Endothelial cell (in vitro differentiated cells): ENCODE measurements at regions not wholly inside any gene's neighbourhood (a gene's known extent, or its start where the extent isn't known, plus 50 kb on each side); places are given as distances from the start of the nearest gene placed in this dataset.

ENCODE experiments used
- DNase-seq: peaks from one replicate; pipeline ENCODE4 v3.0.0; 2021; ENCODE audit warnings: low spot score
- H3K27ac Mint-ChIP-seq: one replicate; pipeline ENCODE4 v1.8.0; 2021; ENCODE audit warnings: mixed read lengths, inconsistent platforms; ENCODE audit not compliant: unreplicated experiment
- H3K27me3 Mint-ChIP-seq: one replicate; pipeline ENCODE4 v1.8.0; 2021; ENCODE audit warnings: mild to moderate bottlenecking, moderate library complexity, mixed read lengths, inconsistent platforms; ENCODE audit not compliant: unreplicated experiment
- H3K36me3 Mint-ChIP-seq: one replicate; pipeline ENCODE4 v1.8.0; 2021; ENCODE audit warnings: mild to moderate bottlenecking, low read depth, mixed read lengths, inconsistent platforms; ENCODE audit not compliant: unreplicated experiment
- H3K4me1 Mint-ChIP-seq: one replicate; pipeline ENCODE4 v1.8.0; 2021; ENCODE audit warnings: mild to moderate bottlenecking, mixed read lengths, inconsistent platforms; ENCODE audit not compliant: unreplicated experiment
- H3K4me3 Mint-ChIP-seq: one replicate; pipeline ENCODE4 v1.8.0; 2021; ENCODE audit warnings: mild to moderate bottlenecking, mixed read lengths, inconsistent platforms; ENCODE audit not compliant: unreplicated experiment
- H3K9me3 Mint-ChIP-seq: one replicate; pipeline ENCODE4 v1.8.0; 2021; ENCODE audit warnings: mixed read lengths, inconsistent platforms; ENCODE audit not compliant: unreplicated experiment
- TF ChIP-seq, protein P1 (sequence below): fragments of 200-600 bp; sonication (generic); IDR thresholded peaks from one replicate; pipeline ENCODE4 v1.5.0; 2021; ENCODE audit warnings: antibody characterized with exemption; ENCODE audit not compliant: unreplicated experiment

DNA sequence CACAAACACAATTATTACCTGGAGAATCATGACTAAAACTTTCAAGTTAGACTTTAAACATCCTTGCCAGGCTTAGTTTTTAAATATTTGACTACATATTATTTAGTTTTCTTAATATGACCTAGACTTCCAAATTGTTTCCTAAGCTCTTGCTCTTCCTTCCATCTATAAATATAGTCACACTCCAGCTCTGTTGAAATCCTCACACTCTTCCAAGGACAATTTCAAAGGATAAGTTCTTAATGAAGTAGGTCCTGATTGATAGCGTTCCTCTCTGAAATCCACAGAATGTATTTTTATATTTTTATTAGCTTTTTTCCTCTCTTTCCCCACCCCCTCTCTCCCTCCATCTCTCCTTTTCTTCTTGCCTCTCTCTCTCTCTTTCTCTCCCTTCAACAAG is 1074.1 kb upstream of the PCDH20 start:
- TF ChIP-seq, protein P1, sequence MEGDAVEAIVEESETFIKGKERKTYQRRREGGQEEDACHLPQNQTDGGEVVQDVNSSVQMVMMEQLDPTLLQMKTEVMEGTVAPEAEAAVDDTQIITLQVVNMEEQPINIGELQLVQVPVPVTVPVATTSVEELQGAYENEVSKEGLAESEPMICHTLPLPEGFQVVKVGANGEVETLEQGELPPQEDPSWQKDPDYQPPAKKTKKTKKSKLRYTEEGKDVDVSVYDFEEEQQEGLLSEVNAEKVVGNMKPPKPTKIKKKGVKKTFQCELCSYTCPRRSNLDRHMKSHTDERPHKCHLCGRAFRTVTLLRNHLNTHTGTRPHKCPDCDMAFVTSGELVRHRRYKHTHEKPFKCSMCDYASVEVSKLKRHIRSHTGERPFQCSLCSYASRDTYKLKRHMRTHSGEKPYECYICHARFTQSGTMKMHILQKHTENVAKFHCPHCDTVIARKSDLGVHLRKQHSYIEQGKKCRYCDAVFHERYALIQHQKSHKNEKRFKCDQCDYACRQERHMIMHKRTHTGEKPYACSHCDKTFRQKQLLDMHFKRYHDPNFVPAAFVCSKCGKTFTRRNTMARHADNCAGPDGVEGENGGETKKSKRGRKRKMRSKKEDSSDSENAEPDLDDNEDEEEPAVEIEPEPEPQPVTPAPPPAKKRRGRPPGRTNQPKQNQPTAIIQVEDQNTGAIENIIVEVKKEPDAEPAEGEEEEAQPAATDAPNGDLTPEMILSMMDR, result no peak
- no peak overlapping the region for H3K27ac Mint-ChIP-seq
- no peaks in the 10 kb centered on the region for H3K27me3 Mint-ChIP-seq
- no peaks in the 10 kb centered on the region for H3K9me3 Mint-ChIP-seq
- no peak for DNase-seq
- peaks cover 8% of the 10 kb centered on the region for H3K4me1 Mint-ChIP-seq
- H3K4me3 Mint-ChIP-seq, result no peak overlapping the region
- no peaks in the 10 kb centered on the region for H3K36me3 Mint-ChIP-seq

DNA sequence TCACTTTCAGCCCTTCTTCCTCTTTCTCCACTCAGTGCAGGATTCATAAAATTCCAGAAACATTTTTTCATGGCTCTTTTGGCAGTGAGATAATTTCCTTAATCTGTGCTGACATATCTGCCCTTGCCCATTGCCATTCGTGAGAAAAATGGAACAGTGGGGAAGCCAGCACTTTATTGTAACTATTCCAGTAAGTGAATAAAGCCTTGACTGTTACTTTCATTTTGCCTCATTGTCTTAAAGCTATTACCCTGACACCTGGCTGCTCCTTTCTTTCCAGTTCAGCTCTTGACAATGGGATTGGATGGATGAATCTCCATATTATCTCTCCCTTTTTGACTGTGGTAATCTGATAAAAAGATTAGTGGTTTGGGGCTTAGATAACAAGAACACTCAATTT is 1068.1 kb upstream of the PCDH20 start:
- no peaks in the 10 kb centered on the region for H3K36me3 Mint-ChIP-seq
- H3K27me3 Mint-ChIP-seq, result no peaks in the 10 kb centered on the region
- peaks cover 7% of the 10 kb centered on the region for H3K4me1 Mint-ChIP-seq
- no peak for DNase-seq
- no peak overlapping the region for H3K27ac Mint-ChIP-seq
- H3K4me3 Mint-ChIP-seq, result no peak overlapping the region
- no peaks in the 10 kb centered on the region for H3K9me3 Mint-ChIP-seq
- TF ChIP-seq, protein P1, result no peak

DNA sequence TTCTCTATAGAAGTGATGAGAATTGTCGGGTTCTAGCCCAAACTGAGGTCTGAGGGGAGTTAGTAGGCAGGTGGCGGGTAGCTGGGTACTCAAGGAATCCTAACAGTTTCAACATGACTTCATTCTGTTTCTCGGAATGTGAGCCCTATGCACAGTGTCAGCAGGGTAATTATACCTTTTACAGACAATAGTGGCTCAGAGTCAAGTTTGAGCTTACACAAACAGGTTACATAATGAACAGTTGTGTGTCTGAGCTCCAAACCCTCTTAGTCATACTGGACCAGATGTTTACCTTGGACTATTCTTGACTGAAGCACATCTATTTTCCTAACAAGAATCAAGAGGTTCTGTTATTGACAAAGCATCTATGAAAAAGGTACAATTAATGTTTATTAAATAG is 1066.7 kb upstream of the PCDH20 start:
- no peak overlapping the region for H3K27ac Mint-ChIP-seq
- no peaks in the 10 kb centered on the region for H3K27me3 Mint-ChIP-seq
- no peak for DNase-seq
- no peaks in the 10 kb centered on the region for H3K9me3 Mint-ChIP-seq
- H3K4me3 Mint-ChIP-seq, result no peak overlapping the region
- TF ChIP-seq, protein P1, result no peak
- H3K4me1 Mint-ChIP-seq, result peaks cover 3% of the 10 kb centered on the region
- no peaks in the 10 kb centered on the region for H3K36me3 Mint-ChIP-seq

DNA sequence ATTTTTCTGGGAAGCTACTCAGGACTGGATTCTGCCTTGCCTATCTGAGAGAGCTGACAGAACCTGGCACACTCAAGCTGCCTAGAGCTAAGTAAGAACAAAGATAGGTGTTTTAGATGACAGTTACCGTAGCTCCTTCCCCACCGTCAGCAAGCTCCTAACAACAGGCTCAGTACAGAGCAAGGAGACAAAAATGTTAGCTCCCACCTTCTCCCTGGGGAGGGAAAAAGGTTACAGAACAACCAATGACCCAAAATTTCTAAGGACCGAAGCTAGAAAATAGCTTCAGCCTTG is 1058.2 kb upstream of the PCDH20 start:
- Mint-ChIP-seq H3K27ac (no peak overlapping the region), H3K4me3 (no peak overlapping the region), H3K27me3 (no peaks in the 10 kb centered on the region), H3K9me3 (no peaks in the 10 kb centered on the region), H3K36me3 (no peaks in the 10 kb centered on the region), H3K4me1 (no peaks in the 10 kb centered on the region)
- DNase-seq, result no peak
- TF ChIP-seq, protein P1, result no peak

DNA sequence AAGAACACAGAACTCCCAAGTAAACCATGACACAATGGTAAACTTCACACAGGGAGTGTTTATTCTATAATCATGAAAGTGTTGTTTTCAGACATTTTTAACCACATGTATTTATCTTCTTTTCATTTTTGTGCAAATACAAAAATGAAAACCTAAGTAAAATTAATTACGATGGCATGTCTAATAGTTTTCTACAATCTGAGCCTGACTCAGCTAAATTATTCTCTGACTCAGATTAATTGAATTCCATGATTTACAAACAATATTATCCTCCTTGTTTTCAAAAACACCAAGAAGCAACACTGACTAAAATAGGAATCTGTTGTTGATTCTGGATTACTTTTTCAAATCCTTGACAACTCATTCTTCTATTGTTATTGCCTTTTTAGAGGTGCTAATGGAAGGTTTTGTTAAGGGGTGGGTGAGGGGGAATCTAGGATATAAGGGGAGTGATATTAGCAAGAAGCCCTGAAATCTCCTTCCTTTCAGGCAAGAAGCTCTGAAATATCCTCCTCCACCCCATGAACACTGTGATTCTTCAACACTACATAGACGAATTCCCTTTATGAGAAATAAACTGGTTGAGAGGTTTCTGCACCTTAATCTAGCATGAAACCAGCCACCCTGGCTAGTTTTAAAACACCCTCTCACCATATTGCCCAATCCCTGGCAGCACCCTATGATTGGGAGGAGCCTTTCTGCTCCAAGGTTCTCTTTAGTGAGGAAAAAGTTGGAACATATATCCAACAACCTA is 1057.7 kb upstream of the PCDH20 start:
- Mint-ChIP-seq H3K9me3 (no peaks in the 10 kb centered on the region), H3K4me3 (no peak overlapping the region), H3K27ac (no peak overlapping the region), H3K4me1 (no peaks in the 10 kb centered on the region), H3K36me3 (no peaks in the 10 kb centered on the region), H3K27me3 (no peaks in the 10 kb centered on the region)
- no peak for DNase-seq
- TF ChIP-seq, protein P1, result no peak
